ENCODE measurements at regions not wholly inside any gene's neighbourhood (a gene's known extent, or its start where the extent isn't known, plus 50 kb on each side); places are given as distances from the start of the nearest gene placed in this dataset.

- no peak for DNase-seq
Measured at GRCh38 chr11:80816454-80816847, 1375.6 kb upstream of the TENM4 start.

- no peak for DNase-seq
Measured at GRCh38 chr11:80815752-80816453, 1375.1 kb upstream of the TENM4 start.

GRCh38 chr11:80814813-80815212, 1374.0 kb upstream of the TENM4 start:
- DNase-seq = no peak

DNA sequence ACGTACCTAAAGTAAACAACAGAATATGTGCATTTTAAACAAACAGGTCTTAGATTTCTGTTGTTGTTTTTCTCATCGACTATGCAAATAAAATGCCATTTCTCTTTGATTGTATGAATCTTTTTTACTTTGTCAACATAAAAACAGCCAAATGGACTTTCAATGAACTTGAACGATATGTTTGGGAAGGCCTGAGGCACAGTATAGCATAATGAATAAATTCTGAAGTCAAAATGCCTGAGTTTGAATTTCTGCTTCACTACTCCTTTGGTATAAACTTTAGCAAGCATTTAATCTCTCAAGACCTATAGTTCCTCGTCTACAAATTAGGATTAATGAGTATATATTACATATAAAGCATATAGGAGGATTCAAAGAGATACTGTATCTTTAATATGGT, 1369.9 kb upstream of the TENM4 start:
- no peak for DNase-seq

GRCh38 chr11:80798174-80798573, 1357.3 kb upstream of the TENM4 start:
- no peak for DNase-seq

DNA sequence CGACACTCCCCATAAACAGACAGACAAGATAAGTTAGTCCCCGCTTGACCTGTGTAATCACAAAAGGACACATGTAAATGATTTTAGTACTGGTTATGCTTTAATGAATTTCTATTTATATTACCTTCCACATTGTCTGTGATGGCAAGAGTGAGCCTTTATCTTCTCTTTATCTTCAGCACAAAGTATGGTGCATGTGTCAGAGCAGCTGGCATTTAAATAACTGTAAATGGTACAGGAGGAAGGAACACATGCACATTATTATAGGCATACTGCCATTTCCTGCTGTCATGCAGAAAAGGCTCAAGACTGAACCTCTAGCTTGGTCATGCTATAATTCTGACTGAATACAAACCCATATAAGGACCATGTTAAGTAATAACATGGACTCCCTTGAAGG, 1342.7 kb upstream of the TENM4 start:
- DNase-seq = no peak

DNA sequence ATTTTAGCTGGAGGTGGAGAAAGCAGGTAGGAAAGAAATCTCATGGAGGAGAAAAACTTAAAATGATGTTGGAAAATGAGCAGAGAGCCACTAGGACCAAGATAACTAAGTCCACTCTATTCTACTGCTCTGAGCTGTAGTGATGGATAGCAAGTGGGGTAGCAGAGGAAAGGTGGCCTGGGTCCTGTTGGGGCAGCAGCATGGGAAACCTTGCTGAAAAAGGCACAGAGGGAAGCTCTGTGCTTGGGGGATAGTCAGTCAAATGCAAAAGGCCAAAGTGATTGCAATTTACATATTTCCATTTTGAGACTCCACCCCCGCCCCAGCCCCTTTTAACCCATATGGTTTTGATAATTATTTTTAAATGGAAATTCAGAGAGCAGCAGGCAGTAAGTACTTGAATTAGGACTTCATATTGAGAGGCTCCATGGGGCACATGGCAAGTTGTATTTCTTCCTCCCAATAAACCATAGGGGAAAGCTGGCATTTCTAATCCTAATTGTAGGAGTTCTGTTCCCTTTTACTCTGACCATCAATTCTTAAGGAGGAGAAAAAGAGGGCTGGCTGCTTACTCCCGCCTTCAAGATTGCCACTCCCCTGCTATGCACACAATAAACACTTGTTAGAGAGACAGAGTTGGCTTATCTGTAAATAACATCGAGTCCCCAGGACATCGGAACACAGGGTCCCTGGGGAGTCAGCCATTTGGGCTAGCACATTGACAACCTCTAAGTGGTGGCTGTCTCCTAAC, 1341.5 kb upstream of the TENM4 start:
- DNase-seq = no peak

DNA sequence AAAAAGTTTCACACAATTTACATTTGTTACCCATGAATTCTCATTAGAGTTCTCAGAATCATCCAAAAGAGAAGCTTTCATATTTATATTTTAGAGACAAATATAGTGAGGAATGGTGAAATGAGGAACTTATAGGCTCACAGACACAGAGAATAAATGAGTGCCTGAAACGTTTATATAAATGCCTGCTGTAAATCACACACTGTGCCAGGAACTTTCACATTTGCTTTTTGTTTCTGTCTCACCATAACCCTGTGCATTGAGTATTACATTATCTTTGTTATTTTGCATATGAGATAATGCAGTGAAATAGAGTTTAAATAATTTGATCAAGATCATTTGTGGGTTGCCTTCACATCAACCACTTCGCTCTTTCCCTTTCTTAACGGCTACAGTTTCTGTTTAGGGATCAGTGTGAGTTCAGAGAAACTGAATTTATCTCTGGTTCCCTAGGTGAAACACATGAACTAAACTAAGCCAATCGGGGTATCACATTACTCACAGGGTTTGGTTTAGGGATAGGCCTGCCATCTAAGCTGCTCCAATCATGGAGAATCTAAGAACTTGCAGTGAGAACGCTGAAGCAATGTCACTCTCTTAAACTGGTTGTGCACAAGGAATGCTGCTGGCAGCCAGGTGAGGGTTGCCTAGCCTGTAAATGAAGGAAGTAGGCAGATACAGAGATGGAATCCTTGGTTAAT, 1339.2 kb upstream of the TENM4 start:
- no peak for DNase-seq

GRCh38 chr11:80778941-80779340, 1338.1 kb upstream of the TENM4 start:
- no peak for DNase-seq

GRCh38 chr11:80778432-80778831, 1337.6 kb upstream of the TENM4 start:
- no peak for DNase-seq

GRCh38 chr11:80773919-80774318, 1333.1 kb upstream of the TENM4 start:
- no peak for DNase-seq

GRCh38 chr11:80771017-80771416, 1330.2 kb upstream of the TENM4 start:
- DNase-seq = no peak

GRCh38 chr11:80758787-80759186, 1318.0 kb upstream of the TENM4 start:
- no peak for DNase-seq

- no peak for DNase-seq
Measured at GRCh38 chr11:80748207-80748925, 1307.5 kb upstream of the TENM4 start.

- DNase-seq = no peak
Measured at GRCh38 chr11:80746300-80746699, 1305.5 kb upstream of the TENM4 start.

DNA sequence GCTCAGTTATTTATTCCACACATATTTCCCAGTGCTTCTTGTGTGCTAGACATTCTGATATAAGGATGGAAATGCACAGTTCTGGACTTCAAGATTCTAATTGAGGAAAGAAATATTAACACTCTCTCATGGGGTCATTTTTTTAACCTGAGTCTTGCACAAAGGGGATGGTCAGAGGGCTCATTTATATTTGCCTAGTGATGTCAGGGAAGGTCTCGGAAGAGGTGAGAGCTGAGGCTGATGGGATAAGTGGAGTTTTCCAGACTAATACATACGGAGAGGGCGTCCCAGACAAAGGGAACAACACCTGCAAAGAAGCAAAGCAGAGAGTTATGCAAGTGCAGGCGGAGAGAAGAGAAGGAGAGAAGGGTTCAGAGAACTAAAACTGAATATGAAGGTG, 1304.6 kb upstream of the TENM4 start:
- no peak for DNase-seq

DNA sequence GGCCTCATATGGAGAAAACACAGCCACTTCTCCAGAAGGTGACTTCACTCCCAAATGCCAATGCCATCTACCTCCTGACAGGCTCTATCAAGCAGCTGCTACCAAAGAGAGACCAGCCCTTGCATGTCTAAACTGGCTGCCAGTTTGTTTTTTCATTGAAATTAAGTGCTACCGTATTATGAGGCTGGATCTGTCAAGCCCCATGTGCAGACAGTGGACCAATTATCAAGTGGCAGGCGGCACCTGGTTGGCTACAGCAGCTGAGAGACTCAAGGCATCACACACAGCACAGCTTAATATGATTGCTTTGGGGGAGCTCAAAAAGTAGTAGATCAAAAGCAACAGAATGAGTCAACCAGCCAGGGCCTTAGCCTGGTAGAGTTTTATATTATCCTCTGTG, 1293.0 kb upstream of the TENM4 start:
- DNase-seq = no peak

DNA sequence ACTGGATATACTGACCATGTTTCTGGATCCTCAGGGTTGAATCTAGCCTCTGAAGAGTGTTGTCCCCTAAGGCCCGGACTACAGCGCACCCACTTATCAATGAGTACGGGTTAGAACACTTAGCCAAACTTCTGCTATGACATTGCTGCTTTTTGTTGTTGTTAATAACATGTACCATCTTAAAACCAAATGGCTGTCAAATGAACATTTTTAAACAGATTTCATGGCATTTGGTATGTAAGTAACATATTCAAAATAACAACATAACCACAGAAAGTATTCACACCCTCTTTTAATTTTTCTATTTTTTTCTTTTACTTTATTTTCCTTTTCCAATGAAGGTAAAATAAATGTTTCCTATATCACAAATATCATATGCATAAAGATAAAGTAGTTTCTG, 1292.5 kb upstream of the TENM4 start:
- no peak for DNase-seq

DNA sequence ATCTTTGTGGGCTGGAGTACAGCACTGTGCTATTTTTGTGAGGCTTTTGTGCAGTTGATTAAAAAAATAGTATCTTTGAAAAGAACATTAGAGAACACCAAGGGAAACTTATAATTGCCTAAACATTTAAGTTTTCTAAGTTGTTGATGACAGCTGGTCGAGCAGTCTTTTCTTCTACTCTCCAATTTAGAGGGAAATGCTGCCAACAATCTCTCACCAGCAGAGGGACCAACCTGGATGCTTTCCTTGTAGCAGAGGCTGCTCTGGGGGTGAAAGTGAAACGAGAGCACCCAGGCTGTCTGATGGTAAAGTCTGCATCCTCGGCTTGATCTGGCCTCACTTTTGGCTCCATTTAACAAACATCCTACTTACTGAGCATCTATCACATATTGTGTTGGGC, 1286.5 kb upstream of the TENM4 start:
- no peak for DNase-seq

- no peak for DNase-seq
Measured at GRCh38 chr11:80726236-80726635, 1285.4 kb upstream of the TENM4 start.

DNA sequence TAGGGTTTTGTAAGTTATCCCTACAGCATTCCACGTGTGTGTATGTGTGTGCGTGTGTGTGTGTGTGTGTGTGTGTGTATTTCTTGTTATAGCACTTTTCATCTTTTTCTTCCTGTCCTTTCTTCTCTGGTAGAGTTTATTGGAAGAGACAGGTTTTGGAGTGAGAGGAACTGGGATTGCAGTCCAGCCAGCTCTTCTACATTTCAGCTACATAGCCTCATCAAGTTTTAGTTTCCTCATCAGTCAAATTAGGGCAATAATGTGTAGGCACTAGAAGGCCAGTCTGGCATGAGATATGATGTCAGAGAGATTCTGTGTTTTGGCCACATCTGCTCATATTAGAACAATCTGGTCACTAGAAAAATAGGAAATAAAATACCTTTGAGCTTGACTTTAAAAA, 1283.5 kb upstream of the TENM4 start:
- no peak for DNase-seq

GRCh38 chr11:80722629-80723028, 1281.8 kb upstream of the TENM4 start:
- DNase-seq = no peak

DNA sequence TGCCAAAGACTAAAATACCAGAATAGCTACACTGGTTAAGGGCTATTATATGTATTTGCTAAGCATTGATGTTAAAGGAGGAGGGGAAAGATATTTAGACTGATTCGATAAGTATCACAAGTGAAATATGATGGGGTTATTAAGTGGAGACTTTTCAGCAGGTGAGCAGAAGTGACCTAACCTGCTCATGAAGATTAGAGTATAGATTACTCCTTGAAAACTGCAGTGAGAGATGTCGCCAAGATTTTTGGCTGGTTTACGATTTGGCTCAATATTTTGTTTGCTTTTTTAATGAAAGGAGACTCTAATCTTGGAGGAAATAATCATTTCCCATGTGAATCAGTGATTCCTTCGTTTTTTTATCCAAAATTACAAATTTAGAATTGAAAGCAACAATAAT, 1279.5 kb upstream of the TENM4 start:
- DNase-seq = no peak

GRCh38 chr11:80719292-80719646, 1278.4 kb upstream of the TENM4 start:
- DNase-seq = no peak
